ENCODE measurements at regions not wholly inside any gene's neighbourhood (a gene's known extent, or its start where the extent isn't known, plus 50 kb on each side); places are given as distances from the start of the nearest gene placed in this dataset.

DNA sequence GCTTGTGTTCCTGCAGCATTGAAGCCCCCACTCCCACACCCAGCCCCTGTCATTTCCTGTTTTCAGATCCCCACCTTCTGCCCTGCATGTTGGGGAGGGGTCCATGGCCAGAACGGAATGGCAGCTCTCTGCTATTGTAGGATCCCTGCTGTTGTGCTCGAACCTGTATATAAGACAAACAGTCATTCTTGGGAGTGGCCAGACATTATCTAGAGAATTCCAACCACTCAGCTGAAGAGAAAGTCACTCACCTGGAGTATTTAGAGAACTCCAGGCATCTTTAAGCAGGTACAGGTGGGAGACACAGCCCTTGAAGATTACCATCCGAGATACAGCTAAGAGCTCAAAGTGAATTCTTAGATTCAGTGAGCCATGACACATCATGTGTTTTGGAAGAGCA lies 96.1 kb downstream of the C9orf152 start:
- DNase-seq (ENCODE audit: low read depth in 1 of 2, low spot score in 1 of 2) (no peak), FAIRE-seq (no peak), ATAC-seq (no peak)
- CTCF ChIA-PET: interaction anchor here (0.9 to 2.1 kb wide), 3 partner anchors 14 to 232 kb away, joined by 3 to 7 read pairs (median 4); no protein-coding TSS in a partner anchor
- WGBS (ENCODE audit: missing lambda C conversion rate): 84% methylated on average over 3 of the region's 3 CpGs
- TF ChIP-seq NFE2L2 (conservative IDR thresholded peaks at IDR 0.05; ENCODE audit: low read length): no peak
- peaks cover 21% of the 10 kb centered on the region for H3K4me1 ChIP-seq
- H3K27ac ChIP-seq: no peak overlapping the region
- H3K4me2 ChIP-seq: no peak overlapping the region
- POLR2A ChIA-PET: no interaction called here
- no peak overlapping the region for H3K4me3 ChIP-seq
- H3K9me3 ChIP-seq: no peaks in the 10 kb centered on the region

DNA sequence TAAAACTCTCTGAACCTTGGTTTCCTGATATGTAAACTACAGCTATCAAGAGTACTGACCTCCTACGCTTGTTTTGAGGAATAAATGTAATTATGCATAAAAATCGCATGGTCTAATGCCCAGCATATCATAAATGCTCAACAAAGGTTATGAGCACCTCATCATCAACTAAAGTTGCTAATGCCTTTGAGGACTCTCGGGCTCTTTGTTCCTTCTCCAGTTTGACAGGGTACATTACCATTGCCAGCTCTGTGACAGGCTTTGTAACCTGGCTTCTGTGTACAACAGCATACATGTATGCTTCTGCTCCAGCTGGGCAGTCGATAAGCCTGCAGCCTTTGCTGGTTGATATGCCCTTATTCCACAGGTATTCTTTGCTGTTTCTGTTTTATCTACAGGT lies 95.2 kb downstream of the C9orf152 start:
- POLR2A ChIA-PET: interaction anchor here (1.0 kb wide), 1 partner anchor 12 kb away, joined by 3 read pairs; no protein-coding TSS in a partner anchor
- WGBS (ENCODE audit: missing lambda C conversion rate): 84% methylated on average over 4 of the region's 4 CpGs
- CTCF ChIA-PET: interaction anchor here (0.6 to 2.1 kb wide), 5 partner anchors 12 to 233 kb away, joined by 3 to 7 read pairs (median 3); no protein-coding TSS in a partner anchor
- FAIRE-seq: no peak
- TF ChIP-seq MYC (IDR thresholded peaks at IDR 0.05; ENCODE audit: borderline replicate concordance, low read length): no peak
- no peak for TF ChIP-seq RCOR1 (IDR thresholded peaks at IDR 0.05; ENCODE audit: low read depth, low read length)
- TF ChIP-seq CBX8 (IDR thresholded peaks at IDR 0.05): no peak
- TF ChIP-seq HES2 (IDR thresholded peaks at IDR 0.05): no peak
- TF ChIP-seq MAX (IDR thresholded peaks at IDR 0.05): no peak
- TF ChIP-seq RARB (CRISPR knock-in tag; IDR thresholded peaks at IDR 0.05): no peak
- no peak for TF ChIP-seq PBX3 (IDR thresholded peaks at IDR 0.05)
- TF ChIP-seq BHLHE40 (IDR thresholded peaks at IDR 0.05; ENCODE audit: low read depth, low read length): no peak
- H3K9me3 ChIP-seq: no peaks in the 10 kb centered on the region
- no peak for DNase-seq (ENCODE audit: low read depth in 1 of 2, low spot score in 1 of 2)
- no peak overlapping the region for H3K27ac ChIP-seq
- H3K4me2 ChIP-seq: no peak overlapping the region
- no peak for ATAC-seq
- H3K4me1 ChIP-seq: peaks cover 28% of the 10 kb centered on the region
- no peak overlapping the region for H3K4me3 ChIP-seq

GRCh38 chr9:110114086-110114858 lies 93.7 kb downstream of the C9orf152 start:
- ATAC-seq: no peak
- TF ChIP-seq CBX2 (IDR thresholded peaks at IDR 0.05; ENCODE audit: borderline replicate concordance, low read depth) (no peak), REST (IDR thresholded peaks at IDR 0.05) (no peak), EHF (CRISPR knock-in tag; IDR thresholded peaks at IDR 0.05) (no peak), NPAS2 (CRISPR knock-in tag; IDR thresholded peaks at IDR 0.05; ENCODE audit: borderline replicate concordance) (no peak), POLR2A (IDR thresholded peaks at IDR 0.05; ENCODE audit: low read length) (no peak), MAX (IDR thresholded peaks at IDR 0.05) (no peak), RAD21 (conservative IDR thresholded peaks at IDR 0.05 in 1 of 2, IDR thresholded peaks at IDR 0.05 in 1 of 2) (no peak), HES2 (IDR thresholded peaks at IDR 0.05) (no peak), ZNF302 (CRISPR knock-in tag; IDR thresholded peaks at IDR 0.05) (no peak), ZC3H11A (IDR thresholded peaks at IDR 0.05) (no peak), ESRRA (IDR thresholded peaks at IDR 0.05; ENCODE audit: borderline replicate concordance, low read length) (no peak), FOSB (CRISPR knock-in tag; IDR thresholded peaks at IDR 0.05) (no peak)
- ChIA-PET CTCF (interaction anchor here (0.6 kb wide), 1 partner anchor 28 kb away, joined by 3 read pairs; no protein-coding TSS in a partner anchor), POLR2A (no interaction called here)
- Histone ChIP-seq H3K27ac (peak overlapping the region; percentile 68 to 79; a peak in 3 of 6 replicates), H3K9me3 (no peaks in the 10 kb centered on the region), H3K4me1 (peaks cover 28% of the 10 kb centered on the region), H3K4me2 (no peak overlapping the region; the same call in 2 of the 3 replicates), H3K4me3 (no peak overlapping the region)
- 83% methylated on average over 10 of the region's 10 CpGs for WGBS (ENCODE audit: missing lambda C conversion rate)
- no peak for FAIRE-seq
- no peak for DNase-seq (ENCODE audit: low read depth in 1 of 2, low spot score in 1 of 2)

All from A549 (cell line).